HepG2 (cell line): ENCODE measurements at regions not wholly inside any gene's neighbourhood (a gene's known extent, or its start where the extent isn't known, plus 50 kb on each side); places are given as distances from the start of the nearest gene placed in this dataset.

ENCODE experiments used
- ATAC-seq: fragments of 200-7000 bp; cut with Tn5 transposase; 3 replicates; pipeline ENCODE4 v1.9.1; 2020; ENCODE audit warnings: mild to moderate bottlenecking, moderate library complexity
- BruUV-seq: library from RNA; stranded (reverse); fragments of 400-500 nt; replicated peaks from 2 replicates; lab custom pipeline; 2021; lab: Mats Ljungman, UMichigan
- CTCF ChIA-PET: fragments of 300-600 bp; formaldehyde crosslinking; extraction: SDS; loops from one replicate; lab custom pipeline; 2021; ENCODE audit warnings: low total read pairs, inconsistent platforms, low intra/inter-chr PET ratio; lab: Yijun Ruan, JAX
- POLR2A ChIA-PET: fragments of 350-600 bp; sonication (Branson Sonifier 250); formaldehyde crosslinking; loops from one replicate; lab custom pipeline; 2020; ENCODE audit warnings: antibody characterized with exemption, inconsistent platforms; lab: Yijun Ruan, JAX
- DNase-seq: peaks from one replicate; pipeline ENCODE4 v3.0.0-alpha.2; 2015; ENCODE audit warnings: low spot score
- FAIRE-seq: peaks from 3 replicates; lab custom pipeline; 2011; peaks lifted over from hg19 to GRCh38; lab: Jason Lieb, UNC
- H2AFZ ChIP-seq: one replicate; pipeline ENCODE4 v1.6.1; 2011; ENCODE audit warnings: low read length, inconsistent platforms
- H3K27ac ChIP-seq: fragments of 300-600 bp; 3 replicates; pipeline ENCODE4 v1.8.0; 2011; ENCODE audit warnings: mixed run types, mild to moderate bottlenecking, mixed read lengths, low read length, inconsistent platforms; ENCODE audit not compliant: insufficient read depth; ENCODE audit errors: extremely low read length
- H3K27me3 ChIP-seq, 2 experiments: fragments of 200-600 bp in 1 of 2; 2 replicates in 1 of 2; 3 replicates in 1 of 2; pipeline versions ENCODE4 v1.6.0 to v1.8.0; 2011; ENCODE audit warnings: low read length in 2 of 2, mild to moderate bottlenecking in 2 of 2, moderate library complexity in 2 of 2, inconsistent platforms in 1 of 2; ENCODE audit not compliant: insufficient read depth in 2 of 2, control insufficient read depth in 1 of 2
- H3K36me3 ChIP-seq, 2 experiments: fragments of 200-600 bp in 1 of 2; replicated peaks in 1 of 2; 2 replicates in 1 of 2; 3 replicates in 1 of 2; pipeline versions ENCODE4 v1.5.1 to v1.8.0; 2011; ENCODE audit warnings: low read length in 2 of 2, inconsistent platforms in 1 of 2; ENCODE audit not compliant: insufficient read depth in 2 of 2, control insufficient read depth in 1 of 2
- H3K4me1 ChIP-seq: 2 replicates; pipeline ENCODE4 v1.5.1; 2012; ENCODE audit warnings: low read length, inconsistent platforms; ENCODE audit not compliant: insufficient read depth
- H3K4me2 ChIP-seq: 2 replicates; pipeline ENCODE4 v1.6.0; 2011; ENCODE audit warnings: low read depth, low read length, inconsistent platforms
- H3K4me3 ChIP-seq, 3 experiments: fragments of 200-600 bp in 1 of 3; sonication (generic), shearing (Covaris generic) in 1 of 3; replicated peaks in 1 of 3; 2 replicates each; pipeline ENCODE4 v1.5.1; 2011 to 2016; ENCODE audit warnings: low read length in 3 of 3, inconsistent platforms in 2 of 3, low read depth in 2 of 3, mild to moderate bottlenecking in 2 of 3, control low read depth in 1 of 3, mixed read lengths in 1 of 3; ENCODE audit not compliant: insufficient read depth in 1 of 3
- H3K79me2 ChIP-seq: one replicate; pipeline ENCODE4 v1.6.1; 2011; ENCODE audit warnings: low read length, inconsistent platforms; ENCODE audit not compliant: insufficient read depth
- H3K9ac ChIP-seq: 2 replicates; pipeline ENCODE4 v1.6.0; 2011; ENCODE audit warnings: mild to moderate bottlenecking, low read depth, low read length, inconsistent platforms; ENCODE audit not compliant: insufficient read depth
- H3K9me3 ChIP-seq: 2 replicates; pipeline ENCODE4 v1.5.1; 2012; ENCODE audit warnings: mild to moderate bottlenecking, low read length
- H4K20me1 ChIP-seq: 2 replicates; pipeline ENCODE4 v1.6.0; 2011; ENCODE audit warnings: inconsistent platforms, mild to moderate bottlenecking, low read length, moderate library complexity; ENCODE audit not compliant: insufficient read depth
- ARHGAP35 ChIP-seq: sonication (generic); formaldehyde crosslinking; IDR thresholded peaks from 2 replicates; pipeline ENCODE4 v1.9.0; 2022; ENCODE audit warnings: mild to moderate bottlenecking, inconsistent platforms, moderate library complexity, missing genetic modification reagents, borderline replicate concordance
- BORCS8-MEF2B ChIP-seq: sonication (generic); formaldehyde crosslinking; IDR thresholded peaks from 2 replicates; pipeline ENCODE4 v1.8.0; 2022; ENCODE audit warnings: mild to moderate bottlenecking, missing genetic modification reagents
- CREM ChIP-seq, 2 experiments: sonication (generic) in 1 of 2; formaldehyde crosslinking in 1 of 2; IDR thresholded peaks; 2 replicates each; pipeline versions ENCODE4 v1.4.0 to v1.6.1; 2016 to 2020; ENCODE audit warnings: antibody characterized with exemption in 1 of 2, mild to moderate bottlenecking in 1 of 2, missing genetic modification reagents in 1 of 2
- FOXA3 ChIP-seq: IDR thresholded peaks from 2 replicates; pipeline ENCODE4 v1.6.1; 2016; ENCODE audit warnings: missing genetic modification reagents, missing compliant biosample characterization
- HMG20B ChIP-seq: conservative IDR thresholded peaks from 2 replicates; pipeline ENCODE4 v1.6.1; 2016; ENCODE audit warnings: missing genetic modification reagents, missing compliant biosample characterization
- HMGA1 ChIP-seq: sonication (generic); formaldehyde crosslinking; conservative IDR thresholded peaks from 2 replicates; pipeline ENCODE4 v1.4.0; 2020; ENCODE audit warnings: missing genetic modification reagents
- HOXA7 ChIP-seq: sonication (generic); formaldehyde crosslinking; IDR thresholded peaks from 2 replicates; pipeline ENCODE4 v1.8.1; 2022; ENCODE audit warnings: mild to moderate bottlenecking, missing genetic modification reagents, moderate library complexity
- MLLT10 ChIP-seq: sonication (generic); formaldehyde crosslinking; IDR thresholded peaks from 2 replicates; pipeline ENCODE4 v1.4.0; 2020; ENCODE audit warnings: missing genetic modification reagents
- PREB ChIP-seq: sonication (generic); formaldehyde crosslinking; IDR thresholded peaks from 2 replicates; pipeline ENCODE4 v1.4.0; 2020; ENCODE audit warnings: missing genetic modification reagents
- TBL1XR1 ChIP-seq: fragments of 150-350 bp; IDR thresholded peaks from 2 replicates; pipeline ENCODE4 v1.6.1; 2014; ENCODE audit warnings: borderline replicate concordance, low read length; ENCODE audit not compliant: partially characterized antibody
- TBX3 ChIP-seq: fragments of 450-650 bp; IDR thresholded peaks from 2 replicates; pipeline ENCODE4 v1.6.1; 2017; ENCODE audit warnings: antibody characterized with exemption, mild to moderate bottlenecking, inconsistent platforms, borderline replicate concordance
- ZFP41 ChIP-seq: sonication (generic); formaldehyde crosslinking; IDR thresholded peaks from 2 replicates; pipeline ENCODE4 v1.4.0; 2020; ENCODE audit warnings: mild to moderate bottlenecking, missing genetic modification reagents, borderline replicate concordance
- ZIK1 ChIP-seq: sonication (generic); formaldehyde crosslinking; IDR thresholded peaks from 2 replicates; pipeline ENCODE4 v1.5.0; 2020; ENCODE audit warnings: mild to moderate bottlenecking, low read depth, missing genetic modification reagents, borderline replicate concordance
- ZNF124 ChIP-seq: sonication (generic); formaldehyde crosslinking; IDR thresholded peaks from 2 replicates; pipeline ENCODE4 v1.4.0; 2020; ENCODE audit warnings: missing genetic modification reagents
- ZNF275 ChIP-seq: sonication (generic); formaldehyde crosslinking; IDR thresholded peaks from 2 replicates; pipeline ENCODE4 v1.8.0; 2022; ENCODE audit warnings: missing genetic modification reagents, mild to moderate bottlenecking, inconsistent platforms, borderline replicate concordance
- ZNF34 ChIP-seq: sonication (generic); formaldehyde crosslinking; IDR thresholded peaks from 2 replicates; pipeline ENCODE4 v1.4.0; 2020; ENCODE audit warnings: mild to moderate bottlenecking, missing genetic modification reagents, borderline replicate concordance
- ZNF629 ChIP-seq: sonication (generic); formaldehyde crosslinking; conservative IDR thresholded peaks from 2 replicates; pipeline ENCODE4 v1.5.0; 2020; ENCODE audit warnings: missing genetic modification reagents
- ZNF775 ChIP-seq: sonication (generic); formaldehyde crosslinking; IDR thresholded peaks from 2 replicates; pipeline ENCODE4 v1.4.0; 2020; ENCODE audit warnings: missing genetic modification reagents, mild to moderate bottlenecking, moderate library complexity, borderline replicate concordance
- ZNF784 ChIP-seq: sonication (generic); formaldehyde crosslinking; IDR thresholded peaks from 2 replicates; pipeline ENCODE4 v1.5.1; 2020; ENCODE audit warnings: missing genetic modification reagents, mild to moderate bottlenecking, borderline replicate concordance
- WGBS: methylation state at CpG from one replicate; pipeline ENCODE4 v1.1.6; 2017; ENCODE audit warnings: low lambda C conversion rate; 5-methylcytosine and 5-hydroxymethylcytosine counted together
- in situ Hi-C: cut with HindIII; loops from 2 replicates; pipeline ENCODE4 v1.10.0; 2017; ENCODE audit warnings: low pct_unique_long_range_greater_than_20kb; ENCODE audit not compliant: extremely low pct_ligation_motif_present
- intact Hi-C: fragments of 100-400 bp; cut with micrococcal nuclease; formaldehyde crosslinking; loops from one replicate; pipeline ENCODE4 v1.10.0; 2022; ENCODE audit not compliant: unreplicated experiment

DNA sequence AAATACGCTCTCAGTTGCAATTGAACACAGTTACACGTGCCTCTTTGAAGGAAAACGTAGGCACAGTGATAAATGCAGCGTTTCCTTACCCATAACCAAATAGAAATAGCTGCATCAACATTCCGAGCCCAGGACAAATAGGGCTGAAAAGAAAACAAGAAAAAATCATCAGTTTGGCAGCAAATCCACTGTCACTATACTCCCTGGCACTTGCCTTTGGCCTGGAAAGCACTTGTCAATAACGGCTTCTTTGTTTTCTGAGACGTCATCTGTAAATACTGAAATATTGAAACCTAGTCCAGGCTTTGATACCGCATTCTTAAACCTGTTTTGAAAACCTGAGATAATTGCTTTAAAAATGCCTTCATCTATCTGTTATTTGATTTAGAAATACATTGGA, 167.2 kb upstream of the AKR1E2 start:
- DNase-seq: peak; percentile 15
- Histone ChIP-seq H3K4me2 (peak overlapping the region; percentile 29; the same call in 1 of the 2 replicates), H3K9me3 (no peaks in the 10 kb centered on the region), H3K9ac (no peak overlapping the region), H3K36me3 (no peaks in the 10 kb centered on the region), H2AFZ (no peak overlapping the region), H3K27me3 (peaks cover 0 to 5% of the 10 kb centered on the region in 2 experiments; a peak in 1 of 5 replicates), H3K4me1 (peaks cover 42% of the 10 kb centered on the region), H4K20me1 (no peaks in the 10 kb centered on the region), H3K27ac (no peak overlapping the region), H3K4me3 (no peak overlapping the region), H3K79me2 (no peaks in the 10 kb centered on the region)
- 6% methylated on average over 8 of the region's 8 CpGs for WGBS
- no peak for FAIRE-seq
- CTCF ChIA-PET: no interaction called here
- intact Hi-C loops (loop anchor here (5.0 kb wide), 3 partner anchors 876 to 1461 kb away; no protein-coding TSS in a partner anchor), in situ Hi-C loops (loop anchor here (10.0 kb wide), 1 partner anchor 1414 kb away; no protein-coding TSS in a partner anchor)
- POLR2A ChIA-PET: no interaction called here
- no TSS peak for BruUV-seq
- ATAC-seq: no peak
- TF ChIP-seq HMGA1 (CRISPR knock-in tag): no peak
- peak; percentile 35; the same call in 1 of the 2 replicates for TF ChIP-seq CREM (IDR thresholded peaks at IDR 0.05)
- no peak for TF ChIP-seq CREM (CRISPR knock-in tag; IDR thresholded peaks at IDR 0.05)
- no peak for TF ChIP-seq TBX3
- no peak for TF ChIP-seq ZNF775 (CRISPR knock-in tag)
- no peak for TF ChIP-seq ZNF34 (CRISPR knock-in tag)
- no peak for TF ChIP-seq HMG20B (CRISPR knock-in tag)
- TF ChIP-seq FOXA3 (CRISPR knock-in tag): peak; percentile 36; the same call in 1 of the 2 replicates
- no peak for TF ChIP-seq ZNF275 (CRISPR knock-in tag)
- no peak for TF ChIP-seq HOXA7 (CRISPR knock-in tag)
- no peak for TF ChIP-seq ZFP41 (CRISPR knock-in tag)
- TF ChIP-seq PREB (CRISPR knock-in tag): no peak
- no peak for TF ChIP-seq ZNF124 (CRISPR knock-in tag)
- no peak for TF ChIP-seq ZIK1
- no peak for TF ChIP-seq ZNF629
- no peak for TF ChIP-seq ZNF784 (CRISPR knock-in tag)
- no peak for TF ChIP-seq BORCS8-MEF2B (CRISPR knock-in tag)
- no peak for TF ChIP-seq MLLT10 (CRISPR knock-in tag)
- TF ChIP-seq TBL1XR1: no peak
- TF ChIP-seq ARHGAP35 (CRISPR knock-in tag): no peak
